IMR-90 (cell line): ENCODE measurements at regions not wholly inside any gene's neighbourhood (a gene's known extent, or its start where the extent isn't known, plus 50 kb on each side); places are given as distances from the start of the nearest gene placed in this dataset.

Source experiments
- ATAC-seq: fragments of 200-7000 bp; cut with Tn5 transposase; 2 replicates; pipeline ENCODE4 v1.9.1; 2020; ENCODE audit warnings: low read depth, mild to moderate bottlenecking, moderate library complexity
- BruUV-seq: library from RNA; stranded (reverse); fragments of 400-500 nt; replicated peaks from 2 replicates; lab custom pipeline; 2021; lab: Mats Ljungman, UMichigan
- CTCF ChIA-PET: fragments of 300-600 bp; formaldehyde crosslinking; extraction: SDS; loops from one replicate; lab custom pipeline; 2021; ENCODE audit warnings: antibody characterized with exemption; lab: Yijun Ruan, JAX
- POLR2A ChIA-PET: fragments of 300-600 bp; sonication (Branson Sonifier 250); formaldehyde crosslinking; loops from one replicate; lab custom pipeline; 2022; ENCODE audit warnings: antibody characterized with exemption; ENCODE audit not compliant: unreplicated experiment; lab: Charles Lee
- DNase-seq: peaks from one replicate; pipeline ENCODE4 v3.0.0; 2013
- H2AFZ ChIP-seq: replicated peaks from 2 replicates; pipeline ENCODE3; 2013; ENCODE audit warnings: low read length, mild to moderate bottlenecking; ENCODE audit not compliant: poor library complexity
- H2AK5ac ChIP-seq: 2 replicates; pipeline ENCODE4 v1.6.1; 2013; ENCODE audit warnings: low read depth, low read length, inconsistent platforms
- H2AK9ac ChIP-seq: replicated peaks from 2 replicates; pipeline ENCODE3; 2013; ENCODE audit warnings: mild to moderate bottlenecking, low read depth, low read length, moderate library complexity; ENCODE audit not compliant: poor library complexity
- H2BK120ac ChIP-seq: 2 replicates; pipeline ENCODE4 v1.6.1; 2013; ENCODE audit warnings: low read depth, low read length, inconsistent platforms
- H2BK15ac ChIP-seq: 3 replicates; pipeline ENCODE4 v1.6.1; 2013; ENCODE audit warnings: low read depth, low read length, inconsistent platforms
- H2BK20ac ChIP-seq: 2 replicates; pipeline ENCODE4 v1.6.1; 2013; ENCODE audit warnings: low read depth, mild to moderate bottlenecking, inconsistent platforms, low read length, moderate library complexity
- H2BK5ac ChIP-seq: 2 replicates; pipeline ENCODE4 v1.6.1; 2013; ENCODE audit warnings: mild to moderate bottlenecking, low read depth, low read length, inconsistent platforms; ENCODE audit not compliant: poor library complexity, severe bottlenecking
- H3K14ac ChIP-seq: replicated peaks from 2 replicates; pipeline ENCODE4 v1.6.1; 2013; ENCODE audit warnings: low read depth, low read length, inconsistent platforms
- H3K18ac ChIP-seq: 2 replicates; pipeline ENCODE4 v1.6.1; 2013; ENCODE audit warnings: low read depth, low read length, control low read depth
- H3K23ac ChIP-seq: 2 replicates; pipeline ENCODE4 v1.6.1; 2013; ENCODE audit warnings: low read depth, low read length, inconsistent platforms
- H3K27ac ChIP-seq: 2 replicates; pipeline ENCODE4 v1.5.1; 2013; ENCODE audit warnings: mild to moderate bottlenecking, control low read depth, low read length; ENCODE audit not compliant: insufficient read depth
- H3K27me3 ChIP-seq: 2 replicates; pipeline ENCODE4 v1.6.1; 2013; ENCODE audit warnings: low read length; ENCODE audit not compliant: control insufficient read depth, insufficient read depth
- H3K36me3 ChIP-seq: 2 replicates; pipeline ENCODE4 v1.6.1; 2013; ENCODE audit warnings: low read length, mixed read lengths; ENCODE audit not compliant: control insufficient read depth, insufficient read depth
- H3K4ac ChIP-seq: 2 replicates; pipeline ENCODE4 v1.6.1; 2013; ENCODE audit warnings: low read depth, low read length, inconsistent platforms
- H3K4me1 ChIP-seq: 2 replicates; pipeline ENCODE4 v1.6.1; 2013; ENCODE audit warnings: low read length, mixed read lengths; ENCODE audit not compliant: control insufficient read depth, insufficient read depth
- H3K4me2 ChIP-seq: 2 replicates; pipeline ENCODE4 v1.6.1; 2013; ENCODE audit warnings: low read depth, mild to moderate bottlenecking, control low read depth, low read length, moderate library complexity
- H3K4me3 ChIP-seq: 2 replicates; pipeline ENCODE4 v1.5.1; 2013; ENCODE audit warnings: low read depth, mild to moderate bottlenecking, control low read depth, low read length, moderate library complexity; ENCODE audit not compliant: insufficient read depth
- H3K56ac ChIP-seq: 2 replicates; pipeline ENCODE4 v1.6.1; 2013; ENCODE audit warnings: low read length, inconsistent platforms; ENCODE audit not compliant: insufficient read depth; ENCODE audit errors: extremely low read depth
- H3K79me1 ChIP-seq, 2 experiments: 2 replicates each; pipeline ENCODE4 v1.6.1; 2013; ENCODE audit warnings: low read length in 2 of 2, inconsistent platforms in 1 of 2, low read depth in 1 of 2
- H3K9ac ChIP-seq: 2 replicates; pipeline ENCODE4 v1.6.1; 2013; ENCODE audit warnings: low read depth, low read length, control low read depth
- H3K9me1 ChIP-seq: 2 replicates; pipeline ENCODE4 v1.6.1; 2013; ENCODE audit warnings: low read length, inconsistent platforms; ENCODE audit not compliant: insufficient read depth
- H3K9me3 ChIP-seq: 2 replicates; pipeline ENCODE4 v1.6.1; 2013; ENCODE audit warnings: low read length; ENCODE audit not compliant: control insufficient read depth, insufficient read depth
- H4K20me1 ChIP-seq: 2 replicates; pipeline ENCODE4 v1.6.1; 2013; ENCODE audit warnings: low read length, inconsistent platforms; ENCODE audit not compliant: insufficient read depth
- H4K5ac ChIP-seq: 2 replicates; pipeline ENCODE4 v1.6.1; 2013; ENCODE audit warnings: mild to moderate bottlenecking, low read depth, low read length, control low read depth
- H4K8ac ChIP-seq, 2 experiments: 2 replicates each; pipeline ENCODE4 v1.6.1; 2013; ENCODE audit warnings: low read depth in 2 of 2, low read length in 2 of 2, control low read depth in 1 of 2, inconsistent platforms in 1 of 2
- H4K91ac ChIP-seq: 2 replicates; pipeline ENCODE4 v1.6.1; 2013; ENCODE audit warnings: low read depth, low read length, inconsistent platforms; ENCODE audit not compliant: insufficient read depth
- BHLHE40 ChIP-seq: fragments of 150-350 bp; IDR thresholded peaks from 2 replicates; pipeline ENCODE4 v1.6.1; 2016; ENCODE audit warnings: mild to moderate bottlenecking, low read depth, low read length
- CEBPB ChIP-seq: IDR thresholded peaks from 2 replicates; pipeline ENCODE4 v1.6.1; 2012; ENCODE audit warnings: low read depth, low read length, improper control_type of control experiment
- CHD1 ChIP-seq: IDR thresholded peaks from 2 replicates; pipeline ENCODE4 v1.6.1; 2012; ENCODE audit warnings: low read depth, low read length, improper control_type of control experiment
- FOS ChIP-seq: fragments of 150-350 bp; IDR thresholded peaks from 2 replicates; pipeline ENCODE4 v1.6.1; 2016; ENCODE audit warnings: low read depth, low read length
- MAFK ChIP-seq: IDR thresholded peaks from 2 replicates; pipeline ENCODE4 v1.6.1; 2012; ENCODE audit warnings: low read depth, low read length, improper control_type of control experiment
- MAZ ChIP-seq: IDR thresholded peaks from 2 replicates; pipeline ENCODE4 v1.6.1; 2012; ENCODE audit warnings: low read depth, mild to moderate bottlenecking, low read length, improper control_type of control experiment, moderate library complexity, borderline replicate concordance
- MXI1 ChIP-seq: IDR thresholded peaks from 2 replicates; pipeline ENCODE4 v1.6.1; 2012; ENCODE audit warnings: low read depth, mild to moderate bottlenecking, low read length, moderate library complexity, borderline replicate concordance
- NFE2L2 ChIP-seq: fragments of 150-350 bp; IDR thresholded peaks from 2 replicates; pipeline ENCODE4 v1.6.1; 2016; ENCODE audit warnings: low read depth, mild to moderate bottlenecking, low read length
- POLR2A ChIP-seq: IDR thresholded peaks from 2 replicates; pipeline ENCODE4 v1.6.1; 2012; ENCODE audit warnings: mild to moderate bottlenecking, low read depth, low read length
- RAD21 ChIP-seq: IDR thresholded peaks from 2 replicates; pipeline ENCODE4 v1.6.1; 2012; ENCODE audit warnings: low read length, improper control_type of control experiment
- RCOR1 ChIP-seq: IDR thresholded peaks from 2 replicates; pipeline ENCODE4 v1.6.1; 2012; ENCODE audit warnings: mild to moderate bottlenecking, low read length, improper control_type of control experiment; ENCODE audit not compliant: insufficient replicate concordance
- RFX5 ChIP-seq: IDR thresholded peaks from 2 replicates; pipeline ENCODE4 v1.8.0; 2012; ENCODE audit warnings: low read depth, mild to moderate bottlenecking, low read length, moderate library complexity
- SMC3 ChIP-seq: fragments of 150-350 bp; IDR thresholded peaks from 2 replicates; pipeline ENCODE4 v1.6.1; 2016; ENCODE audit warnings: low read depth, mild to moderate bottlenecking, antibody characterized with exemption, low read length, moderate library complexity
- USF2 ChIP-seq: fragments of 150-350 bp; IDR thresholded peaks from 2 replicates; pipeline ENCODE4 v1.6.1; 2017; ENCODE audit warnings: mild to moderate bottlenecking, antibody characterized with exemption, low read length, low read depth
- WGBS, 2 experiments: methylation state at CpG; one replicate each; pipeline versions ENCODE4 v1.1.5 to v1.1.7; 2013; ENCODE audit warnings: missing lambda C conversion rate in 2 of 2; ENCODE audit not compliant: insufficient read length in 1 of 2; ENCODE audit errors: extremely low coverage in 2 of 2; 5-methylcytosine and 5-hydroxymethylcytosine counted together
- dilution Hi-C: fragments of 300-500 bp; cut with HindIII; formaldehyde crosslinking; loops from one replicate; pipeline ENCODE4 v1.14.3; 2018; ENCODE audit warnings: low sequenced_read_pairs; ENCODE audit not compliant: unreplicated experiment
- in situ Hi-C: fragments of 300-500 bp; cut with MboI; formaldehyde crosslinking; loops from 3 replicates; pipeline ENCODE4 v1.14.3; 2019; ENCODE audit warnings: low sequenced_read_pairs, inconsistent platforms, mixed read lengths
- intact Hi-C: fragments of 100-400 bp; cut with micrococcal nuclease; formaldehyde crosslinking; loops from 2 replicates; pipeline ENCODE4 v1.10.0; 2022
- TF ChIP-seq, protein P1 (sequence below): conservative IDR thresholded peaks from 2 replicates; pipeline ENCODE4 v1.5.1; 2012; ENCODE audit warnings: mild to moderate bottlenecking, low read depth, low read length, improper control_type of control experiment
- TF ChIP-seq, protein P2 (sequence below): fragments of 150-350 bp; IDR thresholded peaks from 2 replicates; pipeline ENCODE4 v1.6.1; 2016; ENCODE audit warnings: low read depth, mild to moderate bottlenecking, low read length, moderate library complexity, borderline replicate concordance

- H3K9ac ChIP-seq: no peak overlapping the region
- no peaks in the 10 kb centered on the region; the same call in 1 of the 2 replicates for H3K27me3 ChIP-seq
- no peak for DNase-seq
- H3K9me3 ChIP-seq: no peaks in the 10 kb centered on the region
- no peak overlapping the region for H3K4me3 ChIP-seq
- CTCF ChIA-PET: no interaction called here
- no peak overlapping the region for H3K4ac ChIP-seq
- no peaks in the 10 kb centered on the region for H4K20me1 ChIP-seq
- H2BK15ac ChIP-seq: no peak overlapping the region
- no peaks in the 10 kb centered on the region for H3K79me1 ChIP-seq
- H3K56ac ChIP-seq: no peak overlapping the region
- no peak overlapping the region for H4K91ac ChIP-seq
- no peak overlapping the region for H2BK20ac ChIP-seq
- POLR2A ChIA-PET: no interaction called here
- H3K27ac ChIP-seq: no peak overlapping the region
- H2AK5ac ChIP-seq: 0 out of 2 replicates have a peak overlapping the region, but pooled peaks have one; percentile 9
- H4K8ac ChIP-seq: no peak overlapping the region
- no peak overlapping the region for H2BK120ac ChIP-seq
- dilution Hi-C loops (no loop called here), in situ Hi-C loops (no loop called here), intact Hi-C loops (no loop called here)
- BruUV-seq: no TSS peak
- TF ChIP-seq, protein P1, sequence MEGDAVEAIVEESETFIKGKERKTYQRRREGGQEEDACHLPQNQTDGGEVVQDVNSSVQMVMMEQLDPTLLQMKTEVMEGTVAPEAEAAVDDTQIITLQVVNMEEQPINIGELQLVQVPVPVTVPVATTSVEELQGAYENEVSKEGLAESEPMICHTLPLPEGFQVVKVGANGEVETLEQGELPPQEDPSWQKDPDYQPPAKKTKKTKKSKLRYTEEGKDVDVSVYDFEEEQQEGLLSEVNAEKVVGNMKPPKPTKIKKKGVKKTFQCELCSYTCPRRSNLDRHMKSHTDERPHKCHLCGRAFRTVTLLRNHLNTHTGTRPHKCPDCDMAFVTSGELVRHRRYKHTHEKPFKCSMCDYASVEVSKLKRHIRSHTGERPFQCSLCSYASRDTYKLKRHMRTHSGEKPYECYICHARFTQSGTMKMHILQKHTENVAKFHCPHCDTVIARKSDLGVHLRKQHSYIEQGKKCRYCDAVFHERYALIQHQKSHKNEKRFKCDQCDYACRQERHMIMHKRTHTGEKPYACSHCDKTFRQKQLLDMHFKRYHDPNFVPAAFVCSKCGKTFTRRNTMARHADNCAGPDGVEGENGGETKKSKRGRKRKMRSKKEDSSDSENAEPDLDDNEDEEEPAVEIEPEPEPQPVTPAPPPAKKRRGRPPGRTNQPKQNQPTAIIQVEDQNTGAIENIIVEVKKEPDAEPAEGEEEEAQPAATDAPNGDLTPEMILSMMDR: no peak
- TF ChIP-seq CEBPB: no peak
- TF ChIP-seq NFE2L2: no peak
- TF ChIP-seq USF2: no peak
- TF ChIP-seq POLR2A: no peak
- TF ChIP-seq, protein P2, sequence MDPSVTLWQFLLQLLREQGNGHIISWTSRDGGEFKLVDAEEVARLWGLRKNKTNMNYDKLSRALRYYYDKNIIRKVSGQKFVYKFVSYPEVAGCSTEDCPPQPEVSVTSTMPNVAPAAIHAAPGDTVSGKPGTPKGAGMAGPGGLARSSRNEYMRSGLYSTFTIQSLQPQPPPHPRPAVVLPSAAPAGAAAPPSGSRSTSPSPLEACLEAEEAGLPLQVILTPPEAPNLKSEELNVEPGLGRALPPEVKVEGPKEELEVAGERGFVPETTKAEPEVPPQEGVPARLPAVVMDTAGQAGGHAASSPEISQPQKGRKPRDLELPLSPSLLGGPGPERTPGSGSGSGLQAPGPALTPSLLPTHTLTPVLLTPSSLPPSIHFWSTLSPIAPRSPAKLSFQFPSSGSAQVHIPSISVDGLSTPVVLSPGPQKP: no peak
- TF ChIP-seq RAD21: no peak
- TF ChIP-seq FOS: no peak
- TF ChIP-seq SMC3: no peak
- TF ChIP-seq MXI1: no peak
- TF ChIP-seq RCOR1: no peak
- no peak for TF ChIP-seq CHD1
- no peak for TF ChIP-seq RFX5
- TF ChIP-seq MAFK: no peak
- no peak for TF ChIP-seq MAZ
- TF ChIP-seq BHLHE40: no peak
- WGBS, 2 experiments: no CpG with 5 or more reads among the region's 9 CpGs
- no peak overlapping the region for H3K4me2 ChIP-seq
- H3K14ac ChIP-seq: no peak overlapping the region
- ATAC-seq: no peak
- H3K9me1 ChIP-seq: no peaks in the 10 kb centered on the region; the same call in 1 of the 2 replicates
- H3K18ac ChIP-seq: no peak overlapping the region
- H4K5ac ChIP-seq: no peak overlapping the region
- H3K4me1 ChIP-seq: peaks cover 3% of the 10 kb centered on the region
- H2AK9ac ChIP-seq: no peak overlapping the region
- H3K23ac ChIP-seq: no peak overlapping the region
- peak overlapping the region; percentile 23 for H2AFZ ChIP-seq
- H3K36me3 ChIP-seq: no peaks in the 10 kb centered on the region
- no peak overlapping the region for H2BK5ac ChIP-seq
Measured at GRCh38 chr10:30705101-30705624, 75.6 kb upstream of the LYZL2 start.
